NT2/D1 (cell line): ENCODE measurements at regions not wholly inside any gene's neighbourhood (a gene's known extent, or its start where the extent isn't known, plus 50 kb on each side); places are given as distances from the start of the nearest gene placed in this dataset.
"Not testable (repeated sequence)": the region's sequence is repeated elsewhere in the genome, so short reads cannot be mapped to it uniquely, and the experiment has no call there.

Experiments used
- SUZ12 ChIP-seq: IDR thresholded peaks from 2 replicates; pipeline ENCODE4 v1.6.1; 2011; ENCODE audit not compliant: insufficient read length, insufficient read depth; ENCODE audit errors: extremely low read depth
- YY1 ChIP-seq: IDR thresholded peaks from 2 replicates; pipeline ENCODE4 v1.6.1; 2011; ENCODE audit not compliant: insufficient read length, insufficient read depth

DNA sequence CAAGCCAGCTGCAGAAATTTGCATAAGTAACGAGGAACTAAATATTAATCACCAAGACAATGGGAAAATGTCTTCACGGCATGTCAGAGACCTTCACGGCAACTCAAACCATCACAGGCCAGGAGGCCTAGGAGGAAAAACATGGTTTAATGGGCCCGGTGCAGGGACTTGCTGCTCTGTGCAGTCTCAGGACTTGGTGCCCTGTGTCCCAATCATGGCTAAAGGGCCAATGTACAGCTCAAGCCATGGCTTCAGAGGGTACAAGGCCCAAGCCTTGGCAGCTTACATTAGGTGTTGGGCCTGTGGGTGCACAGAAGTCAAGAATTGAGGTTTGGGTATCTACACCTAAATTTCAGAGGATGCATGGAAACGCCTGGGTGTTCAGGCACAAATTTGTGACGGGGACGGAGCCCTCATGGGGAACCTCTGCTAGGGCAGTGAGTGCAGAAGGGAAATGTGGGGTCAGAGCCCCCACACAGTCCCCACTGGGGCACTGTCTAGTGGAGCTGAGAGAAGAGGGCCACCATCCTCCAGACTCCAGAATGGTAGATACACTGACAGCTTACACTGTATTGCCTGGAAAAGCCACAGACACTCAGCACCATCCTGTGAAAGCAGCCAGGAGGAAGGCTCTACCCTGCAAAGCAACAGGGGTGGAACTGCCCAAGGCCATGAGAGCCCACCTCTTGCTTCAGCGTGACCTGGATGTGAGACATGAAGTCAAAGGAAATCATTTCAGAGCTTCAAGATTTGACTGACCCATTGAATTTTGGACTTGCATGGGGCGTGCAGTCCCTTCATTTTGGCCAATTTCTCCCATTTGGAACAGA lies 5284.3 kb upstream of the TPTE start:
- TF ChIP-seq YY1, SUZ12: not testable (repeated sequence)
